Mucosa of gallbladder (tissue), 1 donor: ENCODE measurements at regions not wholly inside any gene's neighbourhood (a gene's known extent, or its start where the extent isn't known, plus 50 kb on each side); places are given as distances from the start of the nearest gene placed in this dataset.

ENCODE experiments used
- DNase-seq: peaks from one replicate; pipeline ENCODE4 v3.0.0-alpha.2; 2020; ENCODE audit warnings: low spot score
- donor health status: DM: no; HTN: no; CAD: no.

- DNase-seq, result no peak
Observed at GRCh38 chr2:123928358-123928757, 96.7 kb upstream of the CNTNAP5 start.

- no peak for DNase-seq
Observed at GRCh38 chr2:123935405-123935804, 89.7 kb upstream of the CNTNAP5 start.

DNA sequence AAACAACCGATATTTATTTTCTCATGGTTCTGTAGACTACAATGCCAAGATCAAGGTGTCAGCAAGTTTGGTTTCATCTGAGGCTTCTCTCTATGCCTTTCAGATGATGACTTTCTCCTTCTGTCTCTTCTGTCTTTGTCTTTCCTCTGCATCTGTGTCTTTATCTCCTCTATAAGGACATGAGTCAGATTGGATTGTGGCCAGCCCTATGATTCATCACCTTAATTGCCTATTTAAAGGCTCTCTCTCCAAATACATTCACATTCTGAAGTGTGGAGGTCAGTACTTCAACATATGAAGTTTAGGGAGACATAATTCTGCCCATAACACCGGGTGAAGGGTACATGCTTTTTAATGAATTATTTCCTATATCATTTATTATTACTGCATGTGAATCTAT is 71.2 kb upstream of the CNTNAP5 start:
- DNase-seq, result no peak

- no peak for DNase-seq
Observed at GRCh38 chr2:123958011-123958410, 67.1 kb upstream of the CNTNAP5 start.

DNA sequence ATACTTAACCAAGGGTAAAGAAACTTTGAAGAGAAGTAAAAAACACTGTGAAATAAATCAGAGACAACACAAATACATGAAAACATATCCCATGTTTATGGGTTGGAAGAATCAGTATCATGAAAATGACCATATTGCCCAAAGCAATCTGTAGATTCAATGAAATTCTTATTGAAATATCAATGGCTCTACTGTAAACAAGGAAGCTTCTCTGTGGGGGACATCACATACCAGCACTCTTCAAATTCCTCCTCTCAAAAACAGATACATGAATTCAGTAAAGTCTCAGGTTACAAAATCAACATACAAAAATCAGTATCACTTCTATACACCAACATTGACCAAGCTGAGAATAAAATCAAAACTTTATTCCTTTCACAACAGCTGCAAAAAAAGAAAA is 63.5 kb upstream of the CNTNAP5 start:
- no peak for DNase-seq

DNA sequence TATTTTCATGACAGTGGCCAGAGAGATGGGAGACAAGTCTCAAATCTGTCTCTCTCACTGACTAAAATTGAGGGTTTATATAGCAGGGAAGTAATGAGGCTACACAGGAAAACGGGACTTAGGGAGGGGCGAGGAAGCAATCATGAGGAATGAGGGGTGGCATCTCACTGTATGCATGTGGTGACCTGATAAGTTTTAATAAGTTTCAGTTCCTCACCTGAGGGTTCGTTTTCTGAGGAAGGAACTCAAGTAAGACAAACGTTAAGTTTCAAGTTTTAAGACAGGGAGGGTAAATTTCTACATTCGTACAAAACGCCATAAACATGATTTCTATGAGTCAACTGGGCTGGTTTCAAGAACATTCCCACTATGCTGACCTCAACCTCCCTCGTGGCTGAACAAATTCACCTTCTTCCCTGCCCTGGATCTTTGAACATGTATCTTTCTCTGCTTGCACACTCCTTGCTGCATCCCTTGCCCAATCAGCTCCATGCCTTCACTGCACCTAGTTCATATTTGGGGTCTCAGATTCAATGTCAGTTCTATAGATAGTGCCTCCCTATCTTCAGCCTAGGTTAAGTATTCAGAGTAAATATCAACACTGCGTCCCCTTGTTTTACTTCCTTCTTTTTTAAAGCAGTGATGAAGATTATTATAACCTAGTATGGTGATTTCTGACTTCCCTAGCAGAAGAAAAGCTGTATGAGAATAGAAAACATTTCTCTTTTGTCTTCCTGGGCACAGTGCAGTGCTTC is 53.3 kb upstream of the CNTNAP5 start:
- no peak for DNase-seq
